Stimulated activated naive CD4-positive, alpha-beta T cell (primary cell): ENCODE measurements at regions not wholly inside any gene's neighbourhood (a gene's known extent, or its start where the extent isn't known, plus 50 kb on each side); places are given as distances from the start of the nearest gene placed in this dataset.

Experiments
- DNase-seq, 6 experiments: peaks; one replicate each; lab custom pipeline; 2025; lab: John Stamatoyannopoulos, UW

DNA sequence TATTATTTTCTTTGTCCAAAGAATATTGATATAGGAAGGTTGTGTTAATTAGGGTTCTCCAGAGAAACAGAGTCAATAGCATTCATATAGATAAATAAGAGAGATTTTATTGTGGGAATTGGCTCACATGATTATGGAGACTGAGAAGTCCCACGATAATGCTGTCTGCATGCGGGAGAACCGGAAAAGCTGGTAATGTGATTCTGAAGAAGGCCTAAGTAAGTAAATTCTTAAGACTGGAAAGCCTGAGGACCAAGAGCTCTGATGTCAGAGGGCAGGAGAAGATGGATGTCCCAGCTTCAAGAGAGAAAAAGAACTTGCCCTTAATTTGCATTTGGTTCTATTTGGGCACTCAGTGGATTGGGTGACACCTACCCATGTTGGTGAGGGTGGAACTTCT lies 307.4 kb upstream of the C9orf72 start:
- DNase-seq = no peak

DNA sequence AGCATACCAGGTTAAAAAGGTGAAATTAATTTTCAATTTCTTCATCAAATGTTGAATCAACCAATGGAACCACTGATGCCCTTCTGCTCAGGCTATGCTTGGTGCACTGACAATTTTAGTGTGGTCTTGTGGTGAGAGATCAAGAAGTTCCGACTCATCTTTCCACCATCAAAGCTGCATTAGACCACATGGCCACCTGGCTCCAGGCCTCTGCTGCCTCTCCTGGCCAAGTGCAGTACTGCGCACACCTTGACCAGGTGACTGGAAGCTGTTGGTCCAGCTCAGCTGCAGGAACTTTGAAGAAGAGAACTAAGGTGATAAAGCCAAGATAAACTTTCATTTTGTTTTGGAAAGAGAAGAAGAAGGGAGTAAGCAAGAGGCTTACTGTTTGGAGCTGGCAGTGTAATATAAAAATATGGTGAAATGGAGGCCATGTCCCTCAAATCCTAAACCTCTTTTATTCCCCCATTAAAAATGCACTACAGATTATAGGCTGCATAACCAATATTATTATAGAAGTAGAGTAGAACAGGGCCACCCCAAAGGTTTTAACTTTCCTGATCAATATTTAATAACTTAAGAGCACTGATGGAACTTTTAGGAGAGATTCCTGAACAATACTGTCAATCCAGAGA lies 315.5 kb upstream of the C9orf72 start:
- peak in 1 of 6 experiments; percentile 4 for DNase-seq

GRCh38 chr9:27924502-27924901 lies 351.2 kb upstream of the C9orf72 start:
- no peak for DNase-seq

DNA sequence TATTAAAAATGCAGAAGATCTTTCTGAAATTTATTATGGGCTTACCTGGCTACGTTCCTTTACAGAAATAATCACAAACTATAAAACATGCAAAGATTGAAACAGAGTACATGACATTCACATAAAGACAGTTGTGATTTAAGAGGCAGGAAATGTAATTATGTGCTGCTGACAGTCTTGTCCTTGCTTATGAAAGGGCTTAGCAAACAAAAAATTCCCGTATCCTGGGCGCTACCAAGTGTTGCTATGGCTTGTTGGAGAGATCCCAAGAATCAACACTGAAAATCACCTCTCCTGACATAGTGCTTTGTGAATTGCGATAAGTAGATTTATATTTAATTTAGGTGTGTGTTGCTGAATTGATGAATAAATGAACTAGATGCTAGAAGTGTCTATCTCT lies 352.5 kb upstream of the C9orf72 start:
- no peak for DNase-seq

DNA sequence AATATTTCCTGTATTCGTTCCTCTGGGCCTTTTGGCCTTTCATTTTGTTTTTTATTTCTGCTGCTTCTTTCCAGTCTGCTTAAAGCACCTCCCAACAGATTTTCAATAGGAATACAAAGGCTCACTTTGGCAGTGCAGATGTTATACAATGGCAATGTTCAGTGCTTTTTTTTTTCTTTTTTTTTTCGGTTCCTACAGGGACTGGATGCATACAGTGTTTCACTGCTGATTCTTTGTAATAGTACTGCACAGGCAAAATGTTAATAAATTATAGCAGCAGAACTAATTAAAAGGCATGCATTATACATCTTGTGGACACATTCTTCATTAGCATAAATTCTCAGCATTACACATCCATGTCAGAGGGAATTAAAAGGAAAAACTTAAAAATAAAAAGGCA lies 356.6 kb upstream of the C9orf72 start:
- DNase-seq = no peak

GRCh38 chr9:27933210-27934025 lies 360.1 kb upstream of the C9orf72 start:
- no peak for DNase-seq

DNA sequence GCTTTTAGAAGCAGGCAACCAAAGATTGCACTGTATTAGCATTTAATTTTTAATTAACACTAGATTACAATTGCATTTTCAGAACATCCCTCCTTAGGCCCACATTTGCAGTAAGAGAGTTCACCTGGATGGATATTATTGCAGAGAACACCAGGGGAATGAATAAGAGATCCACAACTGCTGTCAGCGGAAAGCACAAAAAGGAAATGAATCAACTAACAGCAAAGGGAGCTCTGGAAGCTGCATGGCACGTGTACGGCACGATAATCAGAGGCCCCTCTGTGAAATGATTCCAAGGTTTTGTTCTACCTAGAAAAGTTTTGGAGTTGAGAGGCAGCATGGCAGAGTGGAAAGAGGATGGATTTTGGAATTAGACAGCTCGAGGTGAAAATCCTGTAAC lies 361.2 kb upstream of the C9orf72 start:
- no peak for DNase-seq

GRCh38 chr9:27939186-27939585 lies 365.9 kb upstream of the C9orf72 start:
- DNase-seq = no peak

GRCh38 chr9:27940535-27940934 lies 367.3 kb upstream of the C9orf72 start:
- DNase-seq = no peak

GRCh38 chr9:27943501-27943900 lies 370.2 kb upstream of the C9orf72 start:
- DNase-seq = no peak

GRCh38 chr9:27945386-27945785 lies 372.1 kb upstream of the C9orf72 start:
- no peak for DNase-seq

GRCh38 chr9:27950382-27950781 lies 377.1 kb upstream of the C9orf72 start:
- no peak for DNase-seq

GRCh38 chr9:27954858-27955257 lies 381.6 kb upstream of the C9orf72 start:
- no peak for DNase-seq

DNA sequence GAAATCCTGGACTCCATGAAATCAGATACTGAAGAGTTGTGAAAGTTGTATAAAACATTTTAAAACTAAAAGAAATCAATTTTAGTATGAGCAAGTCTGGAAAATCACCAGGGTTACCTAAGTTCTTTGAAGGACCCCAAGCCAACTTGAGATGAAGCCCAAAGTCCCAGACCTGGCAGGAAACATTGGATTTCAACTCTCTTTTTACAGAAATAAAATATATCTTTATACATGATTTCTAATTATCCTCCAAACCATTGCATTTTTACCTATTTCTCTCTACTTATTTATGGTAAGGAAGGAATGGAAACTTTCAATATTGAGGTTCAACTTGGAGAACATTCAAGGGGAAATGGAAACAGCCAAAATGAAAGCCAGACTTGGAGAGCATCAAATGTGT lies 390.6 kb upstream of the C9orf72 start:
- no peak for DNase-seq

DNA sequence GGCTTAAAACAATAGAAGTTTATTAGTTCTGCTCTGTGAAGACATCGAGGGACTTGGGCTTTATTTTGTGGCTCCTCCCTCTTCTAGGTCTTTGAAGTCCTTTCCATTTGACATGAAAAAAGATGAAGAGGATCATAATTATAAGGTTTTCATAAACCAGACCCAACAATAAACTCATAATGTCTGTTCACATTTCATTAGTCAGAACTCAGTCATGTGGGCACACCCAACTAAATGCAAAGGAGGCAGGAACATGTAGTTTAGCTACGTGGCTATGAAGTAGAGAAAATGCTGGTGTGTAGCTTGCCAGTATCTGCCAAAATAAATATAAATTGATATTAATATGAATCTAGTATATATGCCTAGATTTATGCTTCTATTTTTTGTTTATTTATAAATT lies 393.9 kb upstream of the C9orf72 start:
- DNase-seq = no peak

DNA sequence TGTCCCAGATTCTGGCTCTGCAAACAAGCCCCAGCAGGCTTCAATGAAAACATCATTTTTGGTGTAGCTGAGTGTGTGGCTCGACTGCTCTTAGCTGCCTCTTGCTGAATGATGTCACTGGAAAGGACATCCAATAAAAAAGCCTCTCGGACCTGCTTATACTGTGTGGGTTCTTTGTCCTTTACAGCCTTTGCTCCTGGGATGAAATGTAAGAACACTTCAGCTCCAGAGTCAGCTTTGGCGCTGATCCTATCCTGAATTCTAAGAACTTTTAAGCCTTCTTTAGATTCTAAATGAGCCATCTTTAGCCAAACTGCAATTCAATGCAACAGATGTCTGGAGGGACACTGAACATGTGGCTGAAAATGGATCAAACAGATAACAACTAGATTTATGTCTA lies 404.6 kb upstream of the C9orf72 start:
- DNase-seq = no peak

DNA sequence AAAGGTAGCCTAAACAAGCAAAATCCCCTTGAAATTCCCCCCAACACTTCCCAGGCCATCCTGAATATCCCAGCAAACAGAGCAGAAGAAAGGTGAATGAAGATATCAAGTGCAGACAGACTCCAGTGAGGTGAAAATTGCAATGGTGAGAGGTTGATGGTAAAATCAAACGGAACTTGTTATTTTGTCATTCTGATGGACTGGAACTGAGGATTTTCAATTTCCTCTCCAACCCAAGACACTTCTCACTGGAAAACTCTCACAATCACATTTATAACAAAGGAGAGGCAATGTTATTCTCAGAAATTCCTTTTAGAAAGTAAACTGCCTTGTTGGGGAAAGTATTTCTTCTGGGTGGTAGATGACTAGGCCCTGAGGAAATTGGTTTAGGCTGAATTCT lies 412.4 kb upstream of the C9orf72 start:
- DNase-seq = no peak

- no peak for DNase-seq
Observed at GRCh38 chr9:27990524-27990923, 417.2 kb upstream of the C9orf72 start.

GRCh38 chr9:27991221-27991620 lies 417.9 kb upstream of the C9orf72 start:
- no peak for DNase-seq

GRCh38 chr9:28001096-28001495 lies 427.8 kb upstream of the C9orf72 start:
- DNase-seq = no peak

DNA sequence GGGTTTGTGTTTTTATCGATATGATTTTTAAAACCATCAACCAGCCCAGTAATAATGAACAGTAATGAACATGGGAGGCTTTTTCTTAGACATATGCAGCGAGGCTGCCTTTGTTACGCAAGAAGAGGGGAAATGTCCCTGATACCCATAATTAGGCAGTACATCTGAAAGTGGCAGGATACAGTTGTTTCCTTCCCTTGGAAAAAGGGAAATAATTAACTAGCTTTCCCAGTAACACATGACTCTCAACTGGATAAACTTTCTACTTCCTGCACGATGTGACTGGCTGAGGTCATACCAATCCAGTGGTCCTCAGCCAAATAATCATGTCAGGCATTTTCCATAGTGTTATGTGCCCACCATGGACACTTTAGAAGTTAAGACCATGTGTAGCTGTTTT lies 431.6 kb upstream of the C9orf72 start:
- DNase-seq = no peak

DNA sequence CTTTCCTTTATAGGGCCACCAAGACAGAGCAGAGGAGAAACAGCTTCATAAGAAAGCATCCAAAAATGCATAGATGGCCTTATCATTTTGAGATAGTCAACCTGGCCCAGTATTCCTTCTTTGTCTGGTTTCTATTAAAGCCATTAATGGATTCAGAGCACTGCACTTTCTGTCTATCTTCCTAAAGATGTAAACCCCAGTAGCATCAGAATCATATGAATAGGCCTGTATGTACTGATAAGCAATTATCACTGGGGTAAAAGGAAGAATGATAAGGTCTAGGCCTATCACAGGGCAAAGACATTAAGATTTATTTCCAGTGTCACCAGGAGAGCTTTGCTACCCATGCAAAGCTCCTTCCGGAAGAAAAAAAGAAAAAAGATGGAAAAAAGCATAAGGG lies 432.5 kb upstream of the C9orf72 start:
- DNase-seq = no peak

- no peak for DNase-seq
Observed at GRCh38 chr9:28007097-28007817, 434.0 kb upstream of the C9orf72 start.
